Activated CD4-positive, alpha-beta T cell treated with anti-CD3 and anti-CD28 coated beads for 36 hours (primary cell): ENCODE measurements at regions not wholly inside any gene's neighbourhood (a gene's known extent, or its start where the extent isn't known, plus 50 kb on each side); places are given as distances from the start of the nearest gene placed in this dataset.

Experiments
- ATAC-seq: fragments of 200-7000 bp; cut with Tn5 transposase; one replicate; pipeline ENCODE4 v1.10.0; 2021; ENCODE audit warnings: mild to moderate bottlenecking, moderate library complexity
- CTCF ChIA-PET: fragments of 350-600 bp; sonication (Branson Sonifier 250); formaldehyde crosslinking; loops from one replicate; lab custom pipeline; 2021; ENCODE audit warnings: antibody characterized with exemption; lab: Charles Lee
- POLR2A ChIA-PET: fragments of 350-600 bp; sonication (Branson Sonifier 250); formaldehyde crosslinking; loops from one replicate; lab custom pipeline; 2021; ENCODE audit warnings: antibody characterized with exemption, inconsistent platforms; lab: Charles Lee
- DNase-seq: peaks from one replicate; pipeline ENCODE4 v3.0.0-alpha.2; 2020
- H3K27ac Mint-ChIP-seq: one replicate; pipeline ENCODE4 v1.8.0; 2021; ENCODE audit warnings: mixed read lengths
- H3K27me3 Mint-ChIP-seq: one replicate; pipeline ENCODE4 v1.8.0; 2021; ENCODE audit warnings: mixed read lengths
- H3K36me3 Mint-ChIP-seq: one replicate; pipeline ENCODE4 v1.8.0; 2021; ENCODE audit warnings: low read depth, mixed read lengths
- H3K4me1 Mint-ChIP-seq: one replicate; pipeline ENCODE4 v1.8.0; 2021; ENCODE audit warnings: mixed read lengths
- H3K4me3 Mint-ChIP-seq: one replicate; pipeline ENCODE4 v1.8.0; 2021; ENCODE audit warnings: mild to moderate bottlenecking, moderate library complexity, mixed read lengths
- H3K9me3 Mint-ChIP-seq: one replicate; pipeline ENCODE4 v1.8.0; 2021; ENCODE audit warnings: low read depth, mixed read lengths
- intact Hi-C, 2 experiments: fragments of 100-400 bp; cut with DNase I in 1 of 2; cut with micrococcal nuclease in 1 of 2; formaldehyde crosslinking; loops; one replicate each; pipeline versions ENCODE4 v1.14.2 to v1.15.1; 2022 to 2024; cut with DNase I, micrococcal nuclease

GRCh38 chr3:13266005-13266404 is 154.1 kb downstream of the NUP210 start:
- Mint-ChIP-seq H3K27me3 (no peaks in the 10 kb centered on the region), H3K9me3 (no peaks in the 10 kb centered on the region), H3K4me3 (no peak overlapping the region), H3K27ac (no peak overlapping the region), H3K36me3 (no peaks in the 10 kb centered on the region), H3K4me1 (peaks cover 9% of the 10 kb centered on the region)
- DNase-seq (no peak), ATAC-seq (no peak)
- POLR2A ChIA-PET = no interaction called here
- CTCF ChIA-PET = no interaction called here
- intact Hi-C loops = no loop called here

DNA sequence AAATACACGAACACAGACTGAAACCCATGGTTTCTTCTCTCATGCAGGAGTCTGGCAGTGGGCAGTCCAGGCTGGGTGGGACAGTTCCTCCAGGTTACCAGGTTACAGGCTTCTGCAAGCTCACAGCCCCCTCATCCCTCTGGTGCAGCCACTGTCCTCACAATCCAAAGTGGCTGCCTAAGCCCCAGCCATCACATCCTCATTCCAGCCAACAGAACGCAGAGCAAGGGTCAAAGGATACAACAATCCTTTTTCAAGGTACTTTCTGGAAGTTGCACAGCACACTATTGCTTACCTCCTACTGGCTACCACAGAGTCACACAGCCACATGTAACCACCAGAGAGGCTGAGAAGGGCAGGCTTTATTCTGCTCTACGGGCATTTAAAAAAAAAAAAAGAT is 154.6 kb downstream of the NUP210 start:
- no peaks in the 10 kb centered on the region for H3K27me3 Mint-ChIP-seq
- H3K9me3 Mint-ChIP-seq = no peaks in the 10 kb centered on the region
- DNase-seq (no peak), ATAC-seq (no peak)
- peaks cover 9% of the 10 kb centered on the region for H3K4me1 Mint-ChIP-seq
- CTCF ChIA-PET = no interaction called here
- H3K36me3 Mint-ChIP-seq = no peaks in the 10 kb centered on the region
- no peak overlapping the region for H3K4me3 Mint-ChIP-seq
- no peak overlapping the region for H3K27ac Mint-ChIP-seq
- intact Hi-C loops = no loop called here
- POLR2A ChIA-PET = no interaction called here

GRCh38 chr3:13265016-13265415 is 155.1 kb downstream of the NUP210 start:
- CTCF ChIA-PET = no interaction called here
- DNase-seq (no peak), ATAC-seq (no peak)
- POLR2A ChIA-PET = no interaction called here
- H3K36me3 Mint-ChIP-seq = no peaks in the 10 kb centered on the region
- intact Hi-C loops = no loop called here
- H3K27me3 Mint-ChIP-seq = no peaks in the 10 kb centered on the region
- H3K27ac Mint-ChIP-seq = no peak overlapping the region
- peaks cover 9% of the 10 kb centered on the region for H3K4me1 Mint-ChIP-seq
- no peaks in the 10 kb centered on the region for H3K9me3 Mint-ChIP-seq
- no peak overlapping the region for H3K4me3 Mint-ChIP-seq

- peaks cover 9% of the 10 kb centered on the region for H3K4me1 Mint-ChIP-seq
- H3K4me3 Mint-ChIP-seq = no peak overlapping the region
- POLR2A ChIA-PET = no interaction called here
- ATAC-seq (no peak), DNase-seq (no peak)
- CTCF ChIA-PET = no interaction called here
- no peaks in the 10 kb centered on the region for H3K36me3 Mint-ChIP-seq
- H3K27ac Mint-ChIP-seq = no peak overlapping the region
- H3K27me3 Mint-ChIP-seq = no peaks in the 10 kb centered on the region
- no peaks in the 10 kb centered on the region for H3K9me3 Mint-ChIP-seq
- intact Hi-C loops = no loop called here
Observed at GRCh38 chr3:13264468-13264795, 155.7 kb downstream of the NUP210 start.

DNA sequence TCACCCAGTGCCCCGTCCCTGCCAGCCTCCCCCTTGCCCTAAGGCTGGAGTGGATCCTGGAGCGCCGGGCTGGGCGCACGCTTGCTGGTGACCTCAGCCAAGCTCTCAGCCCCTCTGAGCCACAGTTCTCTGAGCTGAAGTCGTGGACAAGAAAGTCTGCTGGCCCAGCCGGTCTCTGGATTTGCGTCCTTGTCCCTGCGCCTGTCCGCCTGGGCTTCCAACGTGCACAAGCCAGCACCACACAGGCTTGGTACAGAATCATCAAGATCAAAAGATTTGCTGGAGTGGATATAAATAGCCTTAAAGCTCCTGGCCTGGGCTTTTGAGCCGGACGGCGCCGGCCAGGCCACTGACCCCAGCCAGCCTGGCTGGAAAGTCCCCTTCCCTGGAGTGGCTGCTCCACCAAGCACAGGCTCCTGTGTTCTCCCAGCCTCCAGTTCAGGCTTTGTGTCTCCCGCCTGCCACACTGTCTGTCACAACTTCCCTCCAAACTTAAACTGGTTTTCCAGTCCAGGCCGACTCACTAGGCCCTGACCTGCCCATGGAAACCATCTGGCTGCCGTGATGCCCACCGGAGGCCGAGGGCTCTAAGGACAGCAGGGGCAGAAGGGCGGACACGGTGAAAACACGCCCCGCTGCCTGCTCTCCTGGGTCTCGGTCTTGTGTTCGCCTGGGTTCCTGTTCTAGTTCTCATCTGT is 156.2 kb downstream of the NUP210 start:
- POLR2A ChIA-PET = no interaction called here
- Mint-ChIP-seq H3K27me3 (no peaks in the 10 kb centered on the region), H3K9me3 (no peaks in the 10 kb centered on the region), H3K4me3 (no peak overlapping the region), H3K27ac (no peak overlapping the region), H3K4me1 (peaks cover 9% of the 10 kb centered on the region), H3K36me3 (no peaks in the 10 kb centered on the region)
- CTCF ChIA-PET = no interaction called here
- DNase-seq = no peak
- ATAC-seq = no peak
- intact Hi-C loops = no loop called here

GRCh38 chr3:13262493-13263211 is 157.5 kb downstream of the NUP210 start:
- peaks cover 9% of the 10 kb centered on the region for H3K4me1 Mint-ChIP-seq
- POLR2A ChIA-PET = no interaction called here
- no peak overlapping the region for H3K27ac Mint-ChIP-seq
- intact Hi-C loops = no loop called here
- no peaks in the 10 kb centered on the region for H3K27me3 Mint-ChIP-seq
- no peak overlapping the region for H3K4me3 Mint-ChIP-seq
- no peaks in the 10 kb centered on the region for H3K9me3 Mint-ChIP-seq
- H3K36me3 Mint-ChIP-seq = no peaks in the 10 kb centered on the region
- CTCF ChIA-PET = no interaction called here
- DNase-seq (no peak), ATAC-seq (no peak)

- H3K9me3 Mint-ChIP-seq = no peaks in the 10 kb centered on the region
- ATAC-seq = no peak
- no peak for DNase-seq
- H3K4me3 Mint-ChIP-seq = no peak overlapping the region
- CTCF ChIA-PET = interaction anchor here (0.7 kb wide), 1 partner anchor 199 kb away, joined by 4 read pairs; no protein-coding TSS in a partner anchor
- H3K27me3 Mint-ChIP-seq = no peaks in the 10 kb centered on the region
- H3K36me3 Mint-ChIP-seq = no peaks in the 10 kb centered on the region
- intact Hi-C loops = no loop called here
- H3K27ac Mint-ChIP-seq = no peak overlapping the region
- H3K4me1 Mint-ChIP-seq = peaks cover 9% of the 10 kb centered on the region
- POLR2A ChIA-PET = no interaction called here
Observed at GRCh38 chr3:13261892-13262291, 158.2 kb downstream of the NUP210 start.

- ATAC-seq (no peak), DNase-seq (no peak)
- Mint-ChIP-seq H3K27ac (no peak overlapping the region), H3K4me3 (no peak overlapping the region), H3K9me3 (no peaks in the 10 kb centered on the region), H3K4me1 (peaks cover 9% of the 10 kb centered on the region), H3K36me3 (no peaks in the 10 kb centered on the region), H3K27me3 (no peaks in the 10 kb centered on the region)
- POLR2A ChIA-PET = no interaction called here
- intact Hi-C loops = no loop called here
- CTCF ChIA-PET = interaction anchor here (0.7 to 1.3 kb wide), 3 partner anchors 200 to 616 kb away, joined by 3 to 5 read pairs (median 4); no protein-coding TSS in a partner anchor
Observed at GRCh38 chr3:13261104-13261830, 158.9 kb downstream of the NUP210 start.

- no peak overlapping the region for H3K4me3 Mint-ChIP-seq
- H3K27ac Mint-ChIP-seq = no peak overlapping the region
- no peak for ATAC-seq
- no peak for DNase-seq
- POLR2A ChIA-PET = no interaction called here
- H3K4me1 Mint-ChIP-seq = peaks cover 9% of the 10 kb centered on the region
- intact Hi-C loops = no loop called here
- no peaks in the 10 kb centered on the region for H3K36me3 Mint-ChIP-seq
- CTCF ChIA-PET = interaction anchor here (0.7 to 1.3 kb wide), 2 partner anchors 211 to 617 kb away, joined by 3 to 5 read pairs; no protein-coding TSS in a partner anchor
- H3K27me3 Mint-ChIP-seq = no peaks in the 10 kb centered on the region
- H3K9me3 Mint-ChIP-seq = no peaks in the 10 kb centered on the region
Observed at GRCh38 chr3:13260259-13261103, 159.6 kb downstream of the NUP210 start.

DNA sequence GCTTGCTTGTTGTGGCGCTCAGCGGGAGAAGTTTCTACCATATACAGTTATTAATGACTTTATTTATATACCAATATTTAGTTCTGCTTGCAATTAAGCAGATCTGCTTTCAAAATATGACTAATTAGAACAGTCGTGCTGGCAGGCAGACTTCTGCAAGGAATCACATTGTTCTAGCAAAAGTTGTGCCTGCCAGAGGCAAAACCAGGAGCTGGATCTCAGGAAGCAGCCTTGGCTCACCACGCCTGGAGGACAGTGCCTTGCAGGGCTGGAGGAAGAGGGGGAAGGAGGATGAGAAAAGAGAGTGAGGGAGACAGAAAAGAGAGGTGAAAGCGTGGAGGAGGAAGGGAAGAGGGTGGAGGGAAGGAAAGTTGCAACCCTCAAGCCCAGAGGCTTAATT is 160.3 kb downstream of the NUP210 start:
- ChIA-PET CTCF (no interaction called here), POLR2A (no interaction called here)
- Mint-ChIP-seq H3K4me1 (peaks cover 9% of the 10 kb centered on the region), H3K27ac (no peak overlapping the region), H3K27me3 (no peaks in the 10 kb centered on the region), H3K4me3 (no peak overlapping the region), H3K36me3 (no peaks in the 10 kb centered on the region), H3K9me3 (no peaks in the 10 kb centered on the region)
- ATAC-seq = no peak
- DNase-seq = no peak
- intact Hi-C loops = no loop called here

- H3K4me1 Mint-ChIP-seq = peaks cover 9% of the 10 kb centered on the region
Observed at GRCh38 chr3:13258986-13259514, 161.1 kb downstream of the NUP210 start.

More at GRCh38 chr3:13258986-13259514, 161.1 kb downstream of the NUP210 start:
- no peaks in the 10 kb centered on the region for H3K9me3 Mint-ChIP-seq
- ChIA-PET POLR2A (no interaction called here), CTCF (no interaction called here)
- H3K36me3 Mint-ChIP-seq = no peaks in the 10 kb centered on the region
- no peak overlapping the region for H3K27ac Mint-ChIP-seq
- intact Hi-C loops = no loop called here
- ATAC-seq (no peak), DNase-seq (no peak)
- no peaks in the 10 kb centered on the region for H3K27me3 Mint-ChIP-seq
- H3K4me3 Mint-ChIP-seq = no peak overlapping the region
